DLD1 (cell line): ENCODE measurements at regions not wholly inside any gene's neighbourhood (a gene's known extent, or its start where the extent isn't known, plus 50 kb on each side); places are given as distances from the start of the nearest gene placed in this dataset.

Experiments
- in situ Hi-C: cut with HindIII; loops from 2 replicates; pipeline ENCODE4 v1.10.0; 2017; ENCODE audit warnings: low sequenced_read_pairs

GRCh38 chr1:199710974-199711373 is 316.5 kb upstream of the NR5A2 start:
- in situ Hi-C loops = no loop called here

- in situ Hi-C loops = no loop called here
Observed at GRCh38 chr1:199716729-199717128, 310.8 kb upstream of the NR5A2 start.

GRCh38 chr1:199719156-199719842 is 308.2 kb upstream of the NR5A2 start:
- in situ Hi-C loops = no loop called here

- in situ Hi-C loops = no loop called here
Observed at GRCh38 chr1:199720496-199720895, 307.0 kb upstream of the NR5A2 start.

GRCh38 chr1:199721001-199721400 is 306.5 kb upstream of the NR5A2 start:
- in situ Hi-C loops = no loop called here

GRCh38 chr1:199723250-199723956 is 304.1 kb upstream of the NR5A2 start:
- in situ Hi-C loops = no loop called here

GRCh38 chr1:199724049-199724448 is 303.5 kb upstream of the NR5A2 start:
- in situ Hi-C loops = no loop called here

- in situ Hi-C loops = no loop called here
Observed at GRCh38 chr1:199725002-199725565, 302.4 kb upstream of the NR5A2 start.

GRCh38 chr1:199727682-199728081 is 299.8 kb upstream of the NR5A2 start:
- in situ Hi-C loops = no loop called here

- in situ Hi-C loops = no loop called here
Observed at GRCh38 chr1:199728345-199728744, 299.2 kb upstream of the NR5A2 start.

GRCh38 chr1:199733125-199733524 is 294.4 kb upstream of the NR5A2 start:
- in situ Hi-C loops = no loop called here

- in situ Hi-C loops = no loop called here
Observed at GRCh38 chr1:199734186-199734585, 293.3 kb upstream of the NR5A2 start.

- in situ Hi-C loops = no loop called here
Observed at GRCh38 chr1:199735660-199736059, 291.9 kb upstream of the NR5A2 start.

- in situ Hi-C loops = no loop called here
Observed at GRCh38 chr1:199736646-199737045, 290.9 kb upstream of the NR5A2 start.

- in situ Hi-C loops = no loop called here
Observed at GRCh38 chr1:199741586-199741985, 285.9 kb upstream of the NR5A2 start.

GRCh38 chr1:199742547-199742946 is 285.0 kb upstream of the NR5A2 start:
- in situ Hi-C loops = no loop called here

GRCh38 chr1:199743227-199743626 is 284.3 kb upstream of the NR5A2 start:
- in situ Hi-C loops = no loop called here

GRCh38 chr1:199746666-199747384 is 280.7 kb upstream of the NR5A2 start:
- in situ Hi-C loops = no loop called here

GRCh38 chr1:199747984-199748383 is 279.5 kb upstream of the NR5A2 start:
- in situ Hi-C loops = no loop called here

- in situ Hi-C loops = no loop called here
Observed at GRCh38 chr1:199751506-199751905, 276.0 kb upstream of the NR5A2 start.

- in situ Hi-C loops = no loop called here
Observed at GRCh38 chr1:199751962-199752687, 275.4 kb upstream of the NR5A2 start.
